ENCODE measurements at regions not wholly inside any gene's neighbourhood (a gene's known extent, or its start where the extent isn't known, plus 50 kb on each side); places are given as distances from the start of the nearest gene placed in this dataset.

DNA sequence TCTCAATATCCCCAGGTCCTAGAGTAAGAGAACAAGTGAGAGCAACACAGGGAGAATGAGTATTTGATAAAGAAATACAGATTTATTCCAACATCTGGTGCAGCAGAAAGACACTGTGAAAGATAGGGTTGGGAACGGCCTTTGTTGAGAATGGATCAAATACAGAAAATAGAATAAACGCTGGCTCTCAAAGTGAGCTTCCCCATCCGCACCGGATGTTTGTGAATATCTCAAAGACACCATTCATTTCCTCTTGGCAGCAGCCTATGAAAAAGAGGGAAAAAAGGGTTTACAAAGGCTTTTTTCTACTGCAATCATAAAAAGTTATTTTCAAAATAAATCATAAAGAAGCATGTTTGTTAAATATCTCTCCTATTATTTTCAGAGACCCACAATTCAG lies 279.3 kb downstream of the CASP12 start:
- DNase-seq (ENCODE audit: low spot score) = no peak
- no peak overlapping the region for H2AFZ ChIP-seq (ENCODE audit: low read length)
- H3K9ac ChIP-seq (ENCODE audit: insufficient read depth, low read depth, low read length) = no peak overlapping the region
- in situ Hi-C loops (cut with HindIII; ENCODE audit: extremely low pct_ligation_motif_present, low pct_unique_long_range_greater_than_20kb) (no loop called here), intact Hi-C loops (cut with micrococcal nuclease; ENCODE audit: unreplicated experiment) (no loop called here)
- no peak overlapping the region for H3K4me3 ChIP-seq (replicated peaks in 1 of 3; ENCODE audit: insufficient read depth in 1 of 3, low read depth in 2 of 3, low read length in 3 of 3)
- no peak for ATAC-seq
- H3K9me3 ChIP-seq (ENCODE audit: low read length) = peaks cover 7% of the 10 kb centered on the region; the same call in 1 of the 2 replicates
- no peaks in the 10 kb centered on the region for H4K20me1 ChIP-seq (ENCODE audit: insufficient read depth, low read length)
- no peaks in the 10 kb centered on the region for H3K36me3 ChIP-seq (replicated peaks in 1 of 2; ENCODE audit: control insufficient read depth in 1 of 2, insufficient read depth in 2 of 2, low read length in 2 of 2)
- no TSS peak for BruUV-seq (replicated peaks)
- no peak for FAIRE-seq
- no peak overlapping the region for H3K4me2 ChIP-seq (ENCODE audit: low read depth, low read length)
- H3K27ac ChIP-seq (ENCODE audit: extremely low read length, insufficient read depth, low read length) = no peak overlapping the region
- H3K4me1 ChIP-seq (ENCODE audit: insufficient read depth, low read length) = no peaks in the 10 kb centered on the region
- POLR2A ChIA-PET = no interaction called here
- WGBS (ENCODE audit: low lambda C conversion rate) = 40% methylated on average over 4 of the region's 4 CpGs
- no peaks in the 10 kb centered on the region for H3K79me2 ChIP-seq (ENCODE audit: insufficient read depth, low read length)
- CTCF ChIA-PET (ENCODE audit: low intra/inter-chr PET ratio, low total read pairs) = no interaction called here
- no peaks in the 10 kb centered on the region for H3K27me3 ChIP-seq (ENCODE audit: control insufficient read depth in 1 of 2, insufficient read depth in 2 of 2, low read length in 2 of 2)
- TF ChIP-seq IKZF1 (IDR thresholded peaks at IDR 0.05) (no peak), ZNF790 (CRISPR knock-in tag; IDR thresholded peaks at IDR 0.05; ENCODE audit: borderline replicate concordance) (no peak), ZNF143 (CRISPR knock-in tag; IDR thresholded peaks at IDR 0.05) (no peak), MEIS1 (CRISPR knock-in tag; IDR thresholded peaks at IDR 0.05; ENCODE audit: borderline replicate concordance) (no peak), ZNF354B (CRISPR knock-in tag; IDR thresholded peaks at IDR 0.05) (no peak), ZNF274 (CRISPR knock-in tag; IDR thresholded peaks at IDR 0.05) (no peak), KMT2B (CRISPR knock-in tag; IDR thresholded peaks at IDR 0.05) (no peak), ZNF326 (CRISPR knock-in tag; IDR thresholded peaks at IDR 0.05; ENCODE audit: borderline replicate concordance) (no peak), ZNF24 (IDR thresholded peaks at IDR 0.05) (no peak), ELF4 (CRISPR knock-in tag; IDR thresholded peaks at IDR 0.05; ENCODE audit: borderline replicate concordance) (no peak), SRSF4 (IDR thresholded peaks at IDR 0.05; ENCODE audit: low read depth, low read length, poor library complexity, severe bottlenecking) (no peak), ZSCAN9 (CRISPR knock-in tag; IDR thresholded peaks at IDR 0.05; ENCODE audit: borderline replicate concordance) (no peak), TOE1 (CRISPR knock-in tag; IDR thresholded peaks at IDR 0.05) (no peak)
- TF ChIP-seq, protein P1, sequence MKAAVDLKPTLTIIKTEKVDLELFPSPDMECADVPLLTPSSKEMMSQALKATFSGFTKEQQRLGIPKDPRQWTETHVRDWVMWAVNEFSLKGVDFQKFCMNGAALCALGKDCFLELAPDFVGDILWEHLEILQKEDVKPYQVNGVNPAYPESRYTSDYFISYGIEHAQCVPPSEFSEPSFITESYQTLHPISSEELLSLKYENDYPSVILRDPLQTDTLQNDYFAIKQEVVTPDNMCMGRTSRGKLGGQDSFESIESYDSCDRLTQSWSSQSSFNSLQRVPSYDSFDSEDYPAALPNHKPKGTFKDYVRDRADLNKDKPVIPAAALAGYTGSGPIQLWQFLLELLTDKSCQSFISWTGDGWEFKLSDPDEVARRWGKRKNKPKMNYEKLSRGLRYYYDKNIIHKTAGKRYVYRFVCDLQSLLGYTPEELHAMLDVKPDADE (CRISPR knock-in tag; IDR thresholded peaks at IDR 0.05) = no peak
- TF ChIP-seq, protein P2, sequence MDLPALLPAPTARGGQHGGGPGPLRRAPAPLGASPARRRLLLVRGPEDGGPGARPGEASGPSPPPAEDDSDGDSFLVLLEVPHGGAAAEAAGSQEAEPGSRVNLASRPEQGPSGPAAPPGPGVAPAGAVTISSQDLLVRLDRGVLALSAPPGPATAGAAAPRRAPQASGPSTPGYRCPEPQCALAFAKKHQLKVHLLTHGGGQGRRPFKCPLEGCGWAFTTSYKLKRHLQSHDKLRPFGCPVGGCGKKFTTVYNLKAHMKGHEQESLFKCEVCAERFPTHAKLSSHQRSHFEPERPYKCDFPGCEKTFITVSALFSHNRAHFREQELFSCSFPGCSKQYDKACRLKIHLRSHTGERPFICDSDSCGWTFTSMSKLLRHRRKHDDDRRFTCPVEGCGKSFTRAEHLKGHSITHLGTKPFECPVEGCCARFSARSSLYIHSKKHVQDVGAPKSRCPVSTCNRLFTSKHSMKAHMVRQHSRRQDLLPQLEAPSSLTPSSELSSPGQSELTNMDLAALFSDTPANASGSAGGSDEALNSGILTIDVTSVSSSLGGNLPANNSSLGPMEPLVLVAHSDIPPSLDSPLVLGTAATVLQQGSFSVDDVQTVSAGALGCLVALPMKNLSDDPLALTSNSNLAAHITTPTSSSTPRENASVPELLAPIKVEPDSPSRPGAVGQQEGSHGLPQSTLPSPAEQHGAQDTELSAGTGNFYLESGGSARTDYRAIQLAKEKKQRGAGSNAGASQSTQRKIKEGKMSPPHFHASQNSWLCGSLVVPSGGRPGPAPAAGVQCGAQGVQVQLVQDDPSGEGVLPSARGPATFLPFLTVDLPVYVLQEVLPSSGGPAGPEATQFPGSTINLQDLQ (CRISPR knock-in tag; IDR thresholded peaks at IDR 0.05) = no peak
- TF ChIP-seq, protein P3, sequence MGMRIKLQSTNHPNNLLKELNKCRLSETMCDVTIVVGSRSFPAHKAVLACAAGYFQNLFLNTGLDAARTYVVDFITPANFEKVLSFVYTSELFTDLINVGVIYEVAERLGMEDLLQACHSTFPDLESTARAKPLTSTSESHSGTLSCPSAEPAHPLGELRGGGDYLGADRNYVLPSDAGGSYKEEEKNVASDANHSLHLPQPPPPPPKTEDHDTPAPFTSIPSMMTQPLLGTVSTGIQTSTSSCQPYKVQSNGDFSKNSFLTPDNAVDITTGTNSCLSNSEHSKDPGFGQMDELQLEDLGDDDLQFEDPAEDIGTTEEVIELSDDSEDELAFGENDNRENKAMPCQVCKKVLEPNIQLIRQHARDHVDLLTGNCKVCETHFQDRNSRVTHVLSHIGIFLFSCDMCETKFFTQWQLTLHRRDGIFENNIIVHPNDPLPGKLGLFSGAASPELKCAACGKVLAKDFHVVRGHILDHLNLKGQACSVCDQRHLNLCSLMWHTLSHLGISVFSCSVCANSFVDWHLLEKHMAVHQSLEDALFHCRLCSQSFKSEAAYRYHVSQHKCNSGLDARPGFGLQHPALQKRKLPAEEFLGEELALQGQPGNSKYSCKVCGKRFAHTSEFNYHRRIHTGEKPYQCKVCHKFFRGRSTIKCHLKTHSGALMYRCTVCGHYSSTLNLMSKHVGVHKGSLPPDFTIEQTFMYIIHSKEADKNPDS (CRISPR knock-in tag; IDR thresholded peaks at IDR 0.05) = no peak
